ENCODE measurements at regions not wholly inside any gene's neighbourhood (a gene's known extent, or its start where the extent isn't known, plus 50 kb on each side); places are given as distances from the start of the nearest gene placed in this dataset.

GRCh38 chr17:79446399-79447009, 164.3 kb downstream of the RBFOX3 start:
- DNase-seq (ENCODE audit: low read depth in 3 of 3), result no peak

GRCh38 chr17:79444198-79444597, 166.7 kb downstream of the RBFOX3 start:
- DNase-seq (ENCODE audit: low read depth in 3 of 3), result no peak

- DNase-seq (ENCODE audit: low read depth in 3 of 3), result no peak
Measured at GRCh38 chr17:79443026-79443425, 167.8 kb downstream of the RBFOX3 start.

GRCh38 chr17:79441356-79442160, 169.3 kb downstream of the RBFOX3 start:
- no peak for DNase-seq (ENCODE audit: low read depth in 3 of 3)

- DNase-seq (ENCODE audit: low read depth in 3 of 3), result no peak
Measured at GRCh38 chr17:79440251-79440650, 170.6 kb downstream of the RBFOX3 start.

DNA sequence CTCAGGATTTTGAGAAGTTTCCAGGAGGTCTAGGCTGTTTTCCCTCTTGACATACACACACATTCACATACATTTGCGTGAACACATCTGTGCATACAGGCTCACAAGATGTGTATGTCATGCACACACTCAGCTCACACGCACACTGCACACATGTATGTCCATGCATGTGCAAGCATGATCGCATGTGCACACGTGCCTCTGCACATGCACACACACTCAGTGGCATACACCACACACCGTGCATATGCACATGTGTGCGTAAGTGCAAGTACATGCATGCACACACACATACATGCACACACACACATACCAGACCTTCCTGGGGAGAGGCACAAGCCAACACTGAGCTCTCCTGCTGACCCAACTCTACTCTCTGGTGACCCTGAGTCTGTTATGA, 171.4 kb downstream of the RBFOX3 start:
- no peak for DNase-seq (ENCODE audit: low read depth in 3 of 3)

DNA sequence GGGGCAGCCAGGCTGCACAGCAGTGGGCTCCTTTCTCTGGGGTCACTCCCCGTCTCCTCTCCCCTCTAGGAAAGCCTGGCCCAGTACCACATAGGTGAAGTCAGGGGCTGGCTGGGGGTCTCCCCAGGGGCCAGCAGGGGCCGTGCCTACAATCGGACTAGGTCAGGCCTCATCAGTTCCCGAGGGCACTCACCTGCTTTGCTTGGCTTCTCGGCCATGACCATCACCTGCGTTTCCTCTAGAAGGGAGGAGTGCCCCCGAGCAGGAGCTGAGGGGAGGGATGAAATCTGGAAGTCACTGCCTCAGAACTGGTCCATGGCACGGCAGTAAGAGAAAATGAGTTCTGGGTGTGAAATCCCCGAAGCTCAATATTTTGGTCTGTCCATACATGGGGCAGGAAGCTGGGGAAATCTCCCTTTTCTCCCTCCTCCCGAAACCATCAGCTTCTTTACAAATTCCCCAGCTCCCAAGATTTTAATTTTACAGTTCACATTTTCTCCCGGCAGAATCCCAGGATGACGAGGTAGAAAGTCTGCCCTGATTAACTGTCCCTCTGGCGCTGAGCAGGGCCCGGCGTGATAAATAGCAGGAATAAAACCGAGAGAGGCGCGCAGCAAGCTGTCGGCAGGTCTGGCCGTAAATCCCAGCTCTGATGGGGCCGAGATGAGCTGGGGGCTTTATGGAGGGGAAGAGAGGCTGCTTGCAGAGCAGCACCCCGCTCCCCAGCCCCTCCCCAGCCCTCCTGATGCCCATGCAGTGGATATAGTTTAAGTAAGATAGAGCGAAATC, 172.1 kb downstream of the RBFOX3 start:
- no peak for DNase-seq (ENCODE audit: low read depth in 3 of 3)

- no peak for DNase-seq (ENCODE audit: low read depth in 3 of 3)
Measured at GRCh38 chr17:79438058-79438457, 172.8 kb downstream of the RBFOX3 start.

DNA sequence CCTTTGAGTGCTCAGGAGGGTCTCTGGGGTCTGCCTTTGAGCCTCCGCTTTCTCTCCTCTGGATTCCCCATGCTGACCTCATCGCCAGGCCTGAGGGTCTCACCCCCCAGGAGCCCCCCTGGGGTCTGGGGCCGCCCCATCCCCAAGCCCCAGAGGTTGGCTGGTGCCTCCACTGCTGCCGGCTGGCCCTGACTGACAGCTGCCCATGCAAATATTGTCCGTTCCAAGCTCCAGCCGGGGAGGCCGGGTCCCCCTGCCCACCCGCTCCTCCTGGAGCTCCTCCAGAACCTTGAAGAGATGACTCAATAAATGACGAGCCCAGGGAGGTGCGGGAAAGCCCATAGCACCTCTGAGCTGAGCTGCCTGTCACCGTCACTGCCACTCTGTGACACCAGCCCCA, 173.8 kb downstream of the RBFOX3 start:
- DNase-seq (ENCODE audit: low read depth in 3 of 3), result no peak

DNA sequence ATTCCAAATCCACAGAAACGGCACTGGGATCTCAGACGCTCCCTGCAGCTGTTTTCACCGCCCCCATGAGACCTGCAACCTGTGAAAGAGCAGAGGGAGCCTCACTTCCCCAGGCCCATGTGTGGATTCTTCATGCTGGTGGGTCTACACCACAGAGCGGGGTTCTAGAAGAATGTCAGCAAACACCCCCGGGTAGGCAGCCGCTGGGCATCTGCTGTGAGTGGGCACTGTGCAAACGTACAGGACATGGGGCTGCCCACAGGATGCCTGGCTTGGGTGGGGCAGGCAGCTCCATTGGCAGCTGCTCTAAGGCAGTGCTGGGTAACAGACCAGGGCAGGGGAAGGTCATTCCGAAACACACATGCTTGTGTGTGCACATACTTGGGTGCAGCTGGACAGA, 174.9 kb downstream of the RBFOX3 start:
- DNase-seq (ENCODE audit: low read depth in 3 of 3), result no peak

DNA sequence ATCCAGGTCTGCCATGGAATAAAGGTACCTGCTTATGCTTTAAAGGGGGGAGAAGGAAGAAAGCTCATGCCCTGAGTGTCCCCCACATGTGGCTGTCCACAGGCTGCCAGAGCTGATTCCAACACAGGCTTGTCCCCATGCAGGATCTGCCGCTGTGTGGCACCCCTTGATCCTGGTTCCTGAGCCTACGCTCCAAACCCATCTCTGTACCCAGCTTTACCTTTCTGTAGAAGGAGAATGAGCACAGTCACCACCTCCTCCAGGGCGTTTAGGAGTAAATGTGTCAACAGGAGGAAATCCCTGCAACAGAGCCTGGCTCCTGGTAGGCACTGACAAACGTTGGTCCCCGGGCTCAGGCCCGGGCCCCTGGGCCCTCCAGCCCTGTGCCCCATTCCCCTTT, 175.6 kb downstream of the RBFOX3 start:
- DNase-seq (ENCODE audit: low read depth in 3 of 3), result no peak

DNA sequence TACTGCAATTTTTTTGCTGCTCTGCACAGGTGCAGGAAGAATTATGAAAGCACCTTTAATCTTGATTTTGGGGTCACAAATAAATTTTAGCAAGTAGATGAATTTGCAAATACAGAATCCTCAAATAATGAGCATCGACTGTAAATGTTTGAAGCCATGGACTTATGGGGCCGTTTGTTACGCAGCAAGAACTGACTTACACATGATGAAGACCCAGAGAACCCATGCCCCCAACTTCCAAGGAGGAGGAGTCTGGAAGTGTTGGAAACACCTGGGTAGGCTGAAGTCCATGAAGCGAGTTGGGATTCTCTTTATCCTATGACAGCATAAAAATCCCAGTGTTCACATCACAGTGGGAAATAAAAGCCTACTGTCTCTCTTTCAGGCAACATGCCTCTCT, 176.6 kb downstream of the RBFOX3 start:
- no peak for DNase-seq (ENCODE audit: low read depth in 3 of 3)

- no peak for DNase-seq (ENCODE audit: low read depth in 3 of 3)
Measured at GRCh38 chr17:79433379-79433778, 177.5 kb downstream of the RBFOX3 start.

GRCh38 chr17:79431175-79431574, 179.7 kb downstream of the RBFOX3 start:
- DNase-seq (ENCODE audit: low read depth in 3 of 3), result no peak

- no peak for DNase-seq (ENCODE audit: low read depth in 3 of 3)
Measured at GRCh38 chr17:79429864-79430494, 180.9 kb downstream of the RBFOX3 start.

GRCh38 chr17:79428988-79429387, 181.9 kb downstream of the RBFOX3 start:
- no peak for DNase-seq (ENCODE audit: low read depth in 3 of 3)

- DNase-seq (ENCODE audit: low read depth in 3 of 3), result no peak
Measured at GRCh38 chr17:79427621-79428539, 183.0 kb downstream of the RBFOX3 start.

DNA sequence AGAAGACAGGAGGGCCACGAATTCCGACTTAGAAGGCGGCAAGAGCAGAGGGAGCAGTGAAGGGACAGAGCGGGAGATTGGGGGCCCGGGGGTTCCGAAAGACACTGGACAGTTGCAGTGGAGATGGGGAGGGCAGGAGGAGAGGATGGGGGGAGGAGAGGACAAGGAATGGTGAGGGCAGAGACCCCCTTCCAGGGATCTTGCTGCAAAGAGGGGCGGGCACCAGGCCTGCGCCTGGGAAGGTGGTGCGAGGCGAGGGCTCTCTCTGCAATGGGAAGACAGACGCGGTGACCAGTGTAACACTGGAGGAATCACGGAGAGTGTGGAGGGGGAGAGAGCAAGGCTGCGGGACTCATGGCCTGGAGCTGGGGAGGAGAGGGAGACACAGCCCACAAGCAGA, 185.2 kb downstream of the RBFOX3 start:
- DNase-seq (ENCODE audit: low read depth in 3 of 3), result no peak

GRCh38 chr17:79424471-79425185, 186.2 kb downstream of the RBFOX3 start:
- DNase-seq (ENCODE audit: low read depth in 3 of 3), result no peak

DNA sequence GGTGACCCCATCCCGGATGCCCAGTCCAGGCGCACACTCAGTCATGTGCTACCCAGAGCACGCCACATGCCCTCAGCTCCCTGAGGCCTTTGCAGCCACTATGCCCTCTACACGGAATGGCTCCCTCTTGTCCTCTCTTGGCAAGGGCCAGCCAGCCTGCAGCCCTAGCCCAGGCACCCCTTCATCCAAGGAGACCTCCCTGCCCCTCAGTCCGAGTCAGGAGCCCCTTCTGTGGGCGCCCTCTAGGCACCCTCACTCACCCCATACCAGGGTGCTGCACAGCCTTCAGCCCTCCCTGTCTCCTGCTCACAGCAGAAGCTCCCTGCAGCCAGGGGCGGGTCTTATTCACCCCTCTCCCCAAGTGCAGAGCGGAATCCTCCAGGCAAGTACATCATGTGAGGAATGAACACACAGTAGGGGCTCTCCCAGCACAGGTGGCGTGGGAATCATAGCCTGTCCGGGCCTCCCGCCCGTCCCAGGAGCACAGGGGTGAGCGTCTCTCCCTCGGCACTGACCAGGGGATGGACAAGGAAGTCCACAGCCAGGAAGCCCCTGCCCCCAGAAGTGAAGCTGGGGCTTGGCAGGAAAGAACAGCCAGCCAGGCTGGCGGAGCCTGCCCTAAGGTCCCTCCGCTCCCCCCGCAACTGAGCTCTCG, 186.9 kb downstream of the RBFOX3 start:
- DNase-seq (ENCODE audit: low read depth in 3 of 3), result no peak

Measured in stimulated activated CD4-positive, alpha-beta T cell treated with anti-CD3 and anti-CD28 coated beads, TNF-alpha, amount 100 ng/mL, for 48 hours (primary cell).